Caco-2 (cell line): ENCODE measurements at regions not wholly inside any gene's neighbourhood (a gene's known extent, or its start where the extent isn't known, plus 50 kb on each side); places are given as distances from the start of the nearest gene placed in this dataset.

Experiments
- BruUV-seq: library from RNA; stranded (reverse); fragments of 400-500 nt; replicated peaks from 2 replicates; lab custom pipeline; 2021; lab: Mats Ljungman, UMichigan
- CTCF ChIA-PET: fragments of 300-600 bp; sonication (Branson Sonifier 250); formaldehyde crosslinking; loops from one replicate; lab custom pipeline; 2022; ENCODE audit warnings: antibody characterized with exemption; lab: Charles Lee
- POLR2A ChIA-PET: fragments of 300-600 bp; sonication (Branson Sonifier 250); formaldehyde crosslinking; loops from one replicate; lab custom pipeline; 2022; ENCODE audit warnings: antibody characterized with exemption; lab: Charles Lee
- DNase-seq, 2 experiments: peaks; one replicate each; pipeline versions ENCODE4 v3.0.0 to v3.0.0-alpha.2; 2020 to 2022
- H3K27me3 ChIP-seq: replicated peaks from 2 replicates; pipeline ENCODE4 v1.6.0; 2011; ENCODE audit warnings: low read length; ENCODE audit not compliant: control insufficient read depth, insufficient read depth
- H3K36me3 ChIP-seq: 2 replicates; pipeline ENCODE4 v1.5.1; 2011; ENCODE audit warnings: low read length; ENCODE audit not compliant: control insufficient read depth, insufficient read depth
- H3K4me1 ChIP-seq: fragments of 250-450 bp; sonication (Bioruptor Pico); 2 replicates; pipeline ENCODE4 v1.5.1; 2020; ENCODE audit warnings: mild to moderate bottlenecking
- H3K4me3 ChIP-seq: 2 replicates; pipeline ENCODE4 v1.5.1; 2011; ENCODE audit warnings: low read depth, mild to moderate bottlenecking, control low read depth, low read length
- H3K9me3 ChIP-seq: fragments of 250-450 bp; sonication (Bioruptor Pico); 2 replicates; pipeline ENCODE4 v1.5.1; 2020; ENCODE audit warnings: mild to moderate bottlenecking, moderate library complexity
- H3K27ac Mint-ChIP-seq: one replicate; pipeline ENCODE4 v1.8.0; 2022; ENCODE audit warnings: mixed read lengths; ENCODE audit not compliant: unreplicated experiment
- H3K27me3 Mint-ChIP-seq: one replicate; pipeline ENCODE4 v1.8.0; 2022; ENCODE audit warnings: mixed read lengths; ENCODE audit not compliant: insufficient read depth, unreplicated experiment
- H3K36me3 Mint-ChIP-seq: one replicate; pipeline ENCODE4 v1.8.0; 2022; ENCODE audit warnings: mild to moderate bottlenecking, mixed read lengths; ENCODE audit not compliant: insufficient read depth, unreplicated experiment
- H3K4me1 Mint-ChIP-seq: one replicate; pipeline ENCODE4 v1.8.0; 2022; ENCODE audit warnings: low read depth, mixed read lengths; ENCODE audit not compliant: unreplicated experiment
- H3K4me3 Mint-ChIP-seq: one replicate; pipeline ENCODE4 v1.8.0; 2022; ENCODE audit warnings: mild to moderate bottlenecking, moderate library complexity, mixed read lengths; ENCODE audit not compliant: unreplicated experiment
- H3K9me3 Mint-ChIP-seq: one replicate; pipeline ENCODE4 v1.8.0; 2022; ENCODE audit warnings: mixed read lengths; ENCODE audit not compliant: unreplicated experiment
- intact Hi-C: fragments of 100-400 bp; cut with micrococcal nuclease; formaldehyde crosslinking; loops from one replicate; pipeline ENCODE4 v1.10.0; 2022; ENCODE audit not compliant: unreplicated experiment
- TF ChIP-seq, protein P1 (sequence below), 2 experiments: fragments of 200-600 bp in 1 of 2; IDR thresholded peaks; 1 replicate in 1 of 2; 2 replicates in 1 of 2; pipeline versions ENCODE4 v1.5.1 to v1.8.0; 2011 to 2022; ENCODE audit warnings: antibody characterized with exemption in 1 of 2, control low read depth in 1 of 2, inconsistent platforms in 1 of 2, low read depth in 1 of 2, low read length in 1 of 2, mild to moderate bottlenecking in 1 of 2, moderate library complexity in 1 of 2; ENCODE audit not compliant: insufficient read depth in 1 of 2, severe bottlenecking in 1 of 2, unreplicated experiment in 1 of 2

DNA sequence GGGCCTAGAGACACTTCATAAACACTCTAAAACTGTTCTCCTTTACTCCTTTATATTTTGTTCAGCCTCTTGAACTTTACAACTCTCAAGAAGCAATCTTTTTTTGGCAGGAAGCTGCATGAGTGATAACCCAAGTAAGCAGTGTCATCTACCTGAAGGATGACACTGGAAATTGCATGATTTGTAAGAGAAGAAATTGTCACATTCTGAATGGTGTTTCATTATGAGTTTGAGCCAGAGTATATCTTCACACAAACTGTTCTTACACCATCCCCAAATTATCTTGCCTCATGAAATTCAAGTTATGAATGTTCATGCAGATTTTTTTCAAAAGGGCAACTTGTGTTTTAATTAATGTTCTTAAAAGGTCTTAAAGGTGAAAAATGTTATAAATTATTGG lies 799.3 kb downstream of the TBC1D32 start:
- intact Hi-C loops = no loop called here
- Histone ChIP-seq H3K36me3 (no peaks in the 10 kb centered on the region), H3K4me1 (no peaks in the 10 kb centered on the region), H3K4me3 (no peak overlapping the region), H3K9me3 (no peaks in the 10 kb centered on the region), H3K27me3 (no peaks in the 10 kb centered on the region)
- Mint-ChIP-seq H3K9me3 (no peaks in the 10 kb centered on the region), H3K36me3 (peaks cover 5% of the 10 kb centered on the region), H3K27me3 (no peaks in the 10 kb centered on the region), H3K4me3 (no peak overlapping the region), H3K4me1 (no peaks in the 10 kb centered on the region), H3K27ac (no peak overlapping the region)
- ChIA-PET POLR2A (no interaction called here), CTCF (no interaction called here)
- DNase-seq = no peak
- TF ChIP-seq, protein P1, sequence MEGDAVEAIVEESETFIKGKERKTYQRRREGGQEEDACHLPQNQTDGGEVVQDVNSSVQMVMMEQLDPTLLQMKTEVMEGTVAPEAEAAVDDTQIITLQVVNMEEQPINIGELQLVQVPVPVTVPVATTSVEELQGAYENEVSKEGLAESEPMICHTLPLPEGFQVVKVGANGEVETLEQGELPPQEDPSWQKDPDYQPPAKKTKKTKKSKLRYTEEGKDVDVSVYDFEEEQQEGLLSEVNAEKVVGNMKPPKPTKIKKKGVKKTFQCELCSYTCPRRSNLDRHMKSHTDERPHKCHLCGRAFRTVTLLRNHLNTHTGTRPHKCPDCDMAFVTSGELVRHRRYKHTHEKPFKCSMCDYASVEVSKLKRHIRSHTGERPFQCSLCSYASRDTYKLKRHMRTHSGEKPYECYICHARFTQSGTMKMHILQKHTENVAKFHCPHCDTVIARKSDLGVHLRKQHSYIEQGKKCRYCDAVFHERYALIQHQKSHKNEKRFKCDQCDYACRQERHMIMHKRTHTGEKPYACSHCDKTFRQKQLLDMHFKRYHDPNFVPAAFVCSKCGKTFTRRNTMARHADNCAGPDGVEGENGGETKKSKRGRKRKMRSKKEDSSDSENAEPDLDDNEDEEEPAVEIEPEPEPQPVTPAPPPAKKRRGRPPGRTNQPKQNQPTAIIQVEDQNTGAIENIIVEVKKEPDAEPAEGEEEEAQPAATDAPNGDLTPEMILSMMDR (IDR thresholded peaks at IDR 0.05; ENCODE audit: insufficient read depth in 1 of 2, low read depth in 1 of 2, low read length in 1 of 2, severe bottlenecking in 1 of 2, unreplicated experiment in 1 of 2) = no peak
- BruUV-seq = no TSS peak

DNA sequence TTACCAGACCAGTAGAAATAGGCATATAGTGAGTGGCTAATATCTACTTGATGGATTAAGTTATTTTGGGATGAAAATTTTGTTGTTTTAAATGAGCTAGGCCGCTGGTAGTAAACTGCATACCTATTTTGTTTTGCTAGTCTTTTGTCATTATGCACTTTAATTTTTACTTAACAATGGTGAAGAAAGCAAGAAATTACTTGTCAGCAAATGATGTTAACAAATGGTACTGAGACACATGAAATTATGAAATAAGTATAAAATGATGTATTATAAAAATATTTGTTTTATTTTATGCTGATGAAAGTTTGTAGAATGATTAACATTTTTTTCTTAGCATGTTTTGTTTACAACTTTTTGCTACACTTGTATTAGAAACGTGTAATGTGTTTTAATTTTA lies 807.7 kb downstream of the TBC1D32 start:
- H3K4me1 ChIP-seq = no peaks in the 10 kb centered on the region
- ChIA-PET POLR2A (no interaction called here), CTCF (no interaction called here)
- Mint-ChIP-seq H3K4me1 (no peaks in the 10 kb centered on the region), H3K4me3 (no peak overlapping the region), H3K27ac (no peak overlapping the region), H3K27me3 (no peaks in the 10 kb centered on the region), H3K36me3 (no peaks in the 10 kb centered on the region), H3K9me3 (no peaks in the 10 kb centered on the region)
- TF ChIP-seq, protein P1 (IDR thresholded peaks at IDR 0.05; ENCODE audit: insufficient read depth in 1 of 2, low read depth in 1 of 2, low read length in 1 of 2, severe bottlenecking in 1 of 2, unreplicated experiment in 1 of 2) = no peak
- intact Hi-C loops = no loop called here
- no peaks in the 10 kb centered on the region for H3K9me3 ChIP-seq
- no peak overlapping the region for H3K4me3 ChIP-seq
- no peaks in the 10 kb centered on the region for H3K36me3 ChIP-seq
- H3K27me3 ChIP-seq = no peaks in the 10 kb centered on the region
- no peak for DNase-seq
- BruUV-seq = no TSS peak

GRCh38 chr6:120514544-120514943 lies 819.7 kb downstream of the TBC1D32 start:
- no peaks in the 10 kb centered on the region for H3K9me3 ChIP-seq

More at GRCh38 chr6:120514544-120514943, 819.7 kb downstream of the TBC1D32 start:
- H3K4me1 Mint-ChIP-seq = no peaks in the 10 kb centered on the region
- Histone ChIP-seq H3K36me3 (no peaks in the 10 kb centered on the region), H3K4me1 (no peaks in the 10 kb centered on the region), H3K27me3 (no peaks in the 10 kb centered on the region), H3K4me3 (no peak overlapping the region)
- no peak overlapping the region for H3K27ac Mint-ChIP-seq
- H3K36me3 Mint-ChIP-seq = no peaks in the 10 kb centered on the region
- no peaks in the 10 kb centered on the region for H3K27me3 Mint-ChIP-seq
- TF ChIP-seq, protein P1 (IDR thresholded peaks at IDR 0.05; ENCODE audit: insufficient read depth in 1 of 2, low read depth in 1 of 2, low read length in 1 of 2, severe bottlenecking in 1 of 2, unreplicated experiment in 1 of 2) = no peak
- intact Hi-C loops = no loop called here
- CTCF ChIA-PET = no interaction called here
- POLR2A ChIA-PET = no interaction called here
- no peak overlapping the region for H3K4me3 Mint-ChIP-seq
- no peaks in the 10 kb centered on the region for H3K9me3 Mint-ChIP-seq
- DNase-seq = no peak
- no TSS peak for BruUV-seq
